PC-3 (cell line): ENCODE measurements at regions not wholly inside any gene's neighbourhood (a gene's known extent, or its start where the extent isn't known, plus 50 kb on each side); places are given as distances from the start of the nearest gene placed in this dataset.

ENCODE experiments used
- ATAC-seq: fragments of 200-7000 bp; cut with Tn5 transposase; 2 replicates; pipeline ENCODE4 v1.9.1; 2020; ENCODE audit warnings: mild to moderate bottlenecking, moderate library complexity
- BruUV-seq: library from RNA; stranded (reverse); fragments of 400-500 nt; replicated peaks from 2 replicates; lab custom pipeline; 2021; lab: Mats Ljungman, UMichigan
- CTCF ChIA-PET: fragments of 300-600 bp; sonication (Branson Sonifier 250); formaldehyde crosslinking; loops from one replicate; lab custom pipeline; 2022; ENCODE audit warnings: antibody characterized with exemption; lab: Charles Lee
- POLR2A ChIA-PET: fragments of 300-600 bp; sonication (Branson Sonifier 250); formaldehyde crosslinking; loops from one replicate; lab custom pipeline; 2022; ENCODE audit warnings: antibody characterized with exemption; ENCODE audit not compliant: unreplicated experiment; lab: Charles Lee
- DNase-seq: peaks from one replicate; pipeline ENCODE4 v3.0.0-alpha.2; 2015
- H2AFZ ChIP-seq: fragments of 300-600 bp; sonication (generic); 2 replicates; pipeline ENCODE4 v1.6.0; 2016; ENCODE audit warnings: antibody characterized with exemption, low read length
- H3F3A ChIP-seq: fragments of 300-600 bp; sonication (generic); one replicate; pipeline ENCODE4 v1.6.0; 2017; ENCODE audit warnings: antibody characterized with exemption, low read length, control low read depth, mild to moderate bottlenecking; ENCODE audit not compliant: unreplicated experiment
- H3K27ac ChIP-seq: fragments of 300-600 bp; sonication (generic); 2 replicates; pipeline ENCODE4 v1.5.1; 2016; ENCODE audit warnings: mild to moderate bottlenecking, low read length
- H3K27me3 ChIP-seq: fragments of 300-600 bp; sonication (generic); 2 replicates; pipeline ENCODE4 v1.6.1; 2016; ENCODE audit warnings: low read length, mixed read lengths
- H3K36me3 ChIP-seq: fragments of 300-600 bp; sonication (generic); 2 replicates; pipeline ENCODE4 v1.6.1; 2016; ENCODE audit warnings: low read depth, mixed run types, low read length, mixed read lengths
- H3K4me1 ChIP-seq: fragments of 300-600 bp; sonication (generic); 2 replicates; pipeline ENCODE4 v1.5.1; 2016; ENCODE audit warnings: low read length; ENCODE audit not compliant: insufficient read depth
- H3K4me2 ChIP-seq: fragments of 300-600 bp; sonication (generic); 2 replicates; pipeline ENCODE4 v1.6.0; 2016; ENCODE audit warnings: low read length
- H3K4me3 ChIP-seq: fragments of 300-600 bp; sonication (generic); 2 replicates; pipeline ENCODE4 v1.5.1; 2016; ENCODE audit warnings: mild to moderate bottlenecking, low read length, mixed read lengths
- H3K79me2 ChIP-seq: fragments of 300-600 bp; sonication (generic); 2 replicates; pipeline ENCODE4 v1.6.1; 2017; ENCODE audit warnings: low read length, mixed read lengths
- H3K9ac ChIP-seq: fragments of 300-600 bp; sonication (generic); 2 replicates; pipeline ENCODE4 v1.6.0; 2016; ENCODE audit warnings: mild to moderate bottlenecking, low read length
- H3K9me2 ChIP-seq: fragments of 300-600 bp; sonication (generic); replicated peaks from 2 replicates; pipeline ENCODE4 v1.6.1; 2016; ENCODE audit warnings: mixed run types, low read length, mixed read lengths
- H3K9me3 ChIP-seq: fragments of 300-600 bp; sonication (generic); 2 replicates; pipeline ENCODE4 v1.6.1; 2016; ENCODE audit warnings: low read length, mixed read lengths
- H4K20me1 ChIP-seq: fragments of 300-600 bp; sonication (generic); 2 replicates; pipeline ENCODE4 v1.6.1; 2016; ENCODE audit warnings: low read length, mixed read lengths
- EZH2 ChIP-seq: fragments of 300-600 bp; sonication (generic); IDR thresholded peaks from one replicate; pipeline ENCODE4 v1.6.1; 2017; ENCODE audit warnings: antibody characterized with exemption, mild to moderate bottlenecking, low read length; ENCODE audit not compliant: unreplicated experiment
- EZH2phosphoT487 ChIP-seq: fragments of 300-600 bp; sonication (generic); IDR thresholded peaks from 2 replicates; pipeline ENCODE4 v1.6.1; 2018; ENCODE audit warnings: mild to moderate bottlenecking, antibody characterized with exemption, low read length, borderline replicate concordance
- intact Hi-C: fragments of 100-400 bp; cut with micrococcal nuclease; formaldehyde crosslinking; loops from 2 replicates; pipeline ENCODE4 v1.9.0; 2023
- TF ChIP-seq, protein P1 (sequence below): fragments of 300-600 bp; sonication (generic); conservative IDR thresholded peaks from 2 replicates; pipeline ENCODE4 v1.5.1; 2017; ENCODE audit warnings: antibody characterized with exemption, low read depth, mild to moderate bottlenecking, low read length

DNA sequence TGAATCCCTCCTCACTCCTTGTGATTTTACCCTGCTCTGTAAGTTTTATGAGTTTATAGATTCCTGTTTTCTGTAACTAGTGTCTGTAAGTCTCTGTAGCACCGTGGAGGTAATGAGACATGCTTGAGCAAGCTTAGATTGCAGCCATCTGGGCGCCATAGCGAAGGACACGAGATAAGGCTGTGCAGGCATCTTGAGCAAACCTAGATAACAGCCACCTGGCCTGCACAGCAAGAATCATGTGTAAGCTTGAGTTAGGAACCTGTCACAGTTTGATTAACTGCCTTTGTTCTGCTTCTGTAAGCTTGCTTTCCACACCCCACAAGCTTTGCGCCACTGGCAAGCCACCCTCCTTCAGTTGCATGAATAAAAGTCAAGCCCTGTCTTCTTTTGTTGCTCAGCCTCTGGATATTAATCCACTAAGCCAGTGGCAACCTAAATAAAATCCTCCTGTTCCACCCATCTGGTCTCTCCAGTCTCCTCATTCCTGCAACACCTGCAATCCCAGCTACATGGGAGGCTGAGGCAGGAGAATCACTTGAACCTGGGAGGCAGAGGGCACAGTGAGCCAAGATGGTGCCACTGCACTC lies 270.6 kb upstream of the RGPD4 start:
- no peaks in the 10 kb centered on the region for H3K79me2 ChIP-seq
- TF ChIP-seq, protein P1, sequence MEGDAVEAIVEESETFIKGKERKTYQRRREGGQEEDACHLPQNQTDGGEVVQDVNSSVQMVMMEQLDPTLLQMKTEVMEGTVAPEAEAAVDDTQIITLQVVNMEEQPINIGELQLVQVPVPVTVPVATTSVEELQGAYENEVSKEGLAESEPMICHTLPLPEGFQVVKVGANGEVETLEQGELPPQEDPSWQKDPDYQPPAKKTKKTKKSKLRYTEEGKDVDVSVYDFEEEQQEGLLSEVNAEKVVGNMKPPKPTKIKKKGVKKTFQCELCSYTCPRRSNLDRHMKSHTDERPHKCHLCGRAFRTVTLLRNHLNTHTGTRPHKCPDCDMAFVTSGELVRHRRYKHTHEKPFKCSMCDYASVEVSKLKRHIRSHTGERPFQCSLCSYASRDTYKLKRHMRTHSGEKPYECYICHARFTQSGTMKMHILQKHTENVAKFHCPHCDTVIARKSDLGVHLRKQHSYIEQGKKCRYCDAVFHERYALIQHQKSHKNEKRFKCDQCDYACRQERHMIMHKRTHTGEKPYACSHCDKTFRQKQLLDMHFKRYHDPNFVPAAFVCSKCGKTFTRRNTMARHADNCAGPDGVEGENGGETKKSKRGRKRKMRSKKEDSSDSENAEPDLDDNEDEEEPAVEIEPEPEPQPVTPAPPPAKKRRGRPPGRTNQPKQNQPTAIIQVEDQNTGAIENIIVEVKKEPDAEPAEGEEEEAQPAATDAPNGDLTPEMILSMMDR, result no peak
- TF ChIP-seq EZH2, result no peak
- TF ChIP-seq EZH2phosphoT487, result no peak
- 0 out of 2 replicates have a peak, but pooled peaks cover 4% of the 10 kb centered on the region for H3K9me3 ChIP-seq
- no peak for DNase-seq
- no peaks in the 10 kb centered on the region for H3K9me2 ChIP-seq
- H3K27me3 ChIP-seq, result no peaks in the 10 kb centered on the region
- ChIA-PET POLR2A (no interaction called here), CTCF (no interaction called here)
- H3K4me2 ChIP-seq, result no peak overlapping the region
- H3F3A ChIP-seq, result no peaks in the 10 kb centered on the region
- no peaks in the 10 kb centered on the region; the same call in 1 of the 2 replicates for H3K36me3 ChIP-seq
- H4K20me1 ChIP-seq, result no peaks in the 10 kb centered on the region
- no peak overlapping the region for H3K9ac ChIP-seq
- no TSS peak for BruUV-seq
- no peak overlapping the region for H2AFZ ChIP-seq
- intact Hi-C loops, result no loop called here
- no peak for ATAC-seq
- H3K4me3 ChIP-seq, result no peak overlapping the region
- no peaks in the 10 kb centered on the region for H3K4me1 ChIP-seq
- H3K27ac ChIP-seq, result no peak overlapping the region

DNA sequence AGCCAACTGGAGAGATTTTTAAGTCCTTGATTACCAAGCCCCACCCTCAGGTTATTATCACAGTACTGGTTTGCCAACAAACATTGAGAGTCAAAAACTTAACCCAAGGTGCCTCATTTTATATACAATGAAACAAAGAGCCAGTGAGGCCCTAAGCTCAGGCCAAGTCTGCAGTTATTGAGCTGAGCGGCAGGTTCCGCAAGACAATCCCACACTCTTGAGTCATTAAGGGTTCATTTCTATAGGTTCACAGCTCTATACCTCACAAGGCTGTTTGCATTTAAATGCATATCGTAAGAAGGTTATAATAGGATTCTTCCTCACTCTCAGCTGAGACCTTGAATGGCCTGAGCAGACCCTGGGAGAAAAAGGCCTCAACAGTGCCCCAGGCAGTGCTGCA lies 268.4 kb upstream of the RGPD4 start:
- ATAC-seq, result no peak
- Histone ChIP-seq H3K9ac (no peak overlapping the region), H3K4me2 (no peak overlapping the region), H3K27me3 (no peaks in the 10 kb centered on the region), H3K4me1 (no peaks in the 10 kb centered on the region), H3F3A (no peaks in the 10 kb centered on the region), H3K9me2 (no peaks in the 10 kb centered on the region), H2AFZ (no peak overlapping the region), H3K4me3 (no peak overlapping the region), H3K27ac (no peak overlapping the region), H3K9me3 (0 out of 2 replicates have a peak, but pooled peaks cover 4% of the 10 kb centered on the region), H3K79me2 (no peaks in the 10 kb centered on the region), H4K20me1 (no peaks in the 10 kb centered on the region), H3K36me3 (no peaks in the 10 kb centered on the region; the same call in 1 of the 2 replicates)
- BruUV-seq, result no TSS peak
- TF ChIP-seq, protein P1, result no peak
- TF ChIP-seq EZH2, result no peak
- ChIA-PET CTCF (no interaction called here), POLR2A (no interaction called here)
- intact Hi-C loops, result no loop called here
- no peak for DNase-seq

DNA sequence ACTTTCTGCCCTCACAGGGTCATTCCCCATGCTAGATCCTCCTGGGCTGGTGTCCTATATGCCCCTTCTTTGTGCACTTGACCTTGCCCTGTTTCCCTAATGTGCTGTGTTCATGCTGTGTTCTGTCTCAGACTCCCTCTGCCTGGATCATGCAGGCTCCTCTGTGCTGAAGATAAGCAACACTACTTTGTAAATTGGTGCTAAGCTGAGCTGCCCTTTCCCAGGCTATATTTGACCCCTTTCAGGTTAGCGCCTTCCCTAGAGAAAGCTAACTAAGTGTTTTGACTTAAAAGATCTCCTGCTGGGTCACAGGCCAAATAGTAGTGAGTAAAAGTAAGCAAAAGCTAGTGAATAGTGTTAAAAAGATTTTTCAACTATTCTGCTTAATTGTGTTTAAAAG lies 257.2 kb upstream of the RGPD4 start:
- no peak for ATAC-seq
- intact Hi-C loops, result no loop called here
- Histone ChIP-seq H3K79me2 (no peaks in the 10 kb centered on the region), H3K4me3 (no peak overlapping the region), H3K9me2 (no peaks in the 10 kb centered on the region), H3K27me3 (no peaks in the 10 kb centered on the region), H3K27ac (no peak overlapping the region), H3K36me3 (no peaks in the 10 kb centered on the region), H3F3A (no peaks in the 10 kb centered on the region), H3K4me1 (no peaks in the 10 kb centered on the region), H3K9me3 (no peaks in the 10 kb centered on the region), H3K9ac (no peak overlapping the region), H3K4me2 (no peak overlapping the region), H4K20me1 (no peaks in the 10 kb centered on the region), H2AFZ (no peak overlapping the region)
- TF ChIP-seq, protein P1, result no peak
- no peak for TF ChIP-seq EZH2phosphoT487
- no peak for TF ChIP-seq EZH2
- ChIA-PET CTCF (no interaction called here), POLR2A (no interaction called here)
- DNase-seq, result no peak
- BruUV-seq, result no TSS peak
